Sigmoid colon (tissue), 6 donors: ENCODE measurements at regions not wholly inside any gene's neighbourhood (a gene's known extent, or its start where the extent isn't known, plus 50 kb on each side); places are given as distances from the start of the nearest gene placed in this dataset.

Source experiments
- DNase-seq: peaks from one replicate; pipeline ENCODE4 v3.0.0-alpha.2; 2019
- H3K27ac ChIP-seq, 4 donors: fragments of 200-600 bp; sonication (generic); one replicate each; pipeline ENCODE4 v1.5.1; 2016 to 2019; ENCODE audit warnings: mild to moderate bottlenecking in 1 of 4
- H3K27me3 ChIP-seq, 3 donors: fragments of 200-600 bp; sonication (generic); one replicate each; pipeline ENCODE4 v1.5.1; 2019; ENCODE audit warnings: mild to moderate bottlenecking in 1 of 3
- H3K36me3 ChIP-seq, 4 donors: fragments of 200-600 bp; sonication (generic); one replicate each; pipeline ENCODE4 v1.5.1; 2016 to 2019
- H3K4me1 ChIP-seq, 4 donors: fragments of 200-600 bp; sonication (generic); one replicate each; pipeline ENCODE4 v1.5.1; 2017 to 2019
- H3K4me3 ChIP-seq, 4 donors: fragments of 200-600 bp; sonication (generic); one replicate each; pipeline ENCODE4 v1.5.1; 2017 to 2019; ENCODE audit warnings: mild to moderate bottlenecking in 2 of 4, moderate library complexity in 1 of 4
- H3K9me3 ChIP-seq, 4 donors: fragments of 200-600 bp in 3 of 4; sonication (generic) in 3 of 4; one replicate each; pipeline versions ENCODE4 v1.5.1 to v1.6.1; 2013 to 2019
- EP300 ChIP-seq, 4 donors: sonication (generic); formaldehyde crosslinking; IDR thresholded peaks; one replicate each; pipeline ENCODE4 v1.6.1; 2017; ENCODE audit warnings: antibody characterized with exemption in 4 of 4
- POLR2A ChIP-seq, 2 donors: fragments of 450-650 bp; IDR thresholded peaks; one replicate each; pipeline ENCODE4 v1.6.1; 2016; ENCODE audit warnings: antibody characterized with exemption in 2 of 2, mild to moderate bottlenecking in 2 of 2, moderate library complexity in 2 of 2
- POLR2AphosphoS5 ChIP-seq, 4 donors: sonication (generic); formaldehyde crosslinking; IDR thresholded peaks; one replicate each; pipeline ENCODE4 v1.6.1; 2017; ENCODE audit warnings: antibody characterized with exemption in 4 of 4
- WGBS, 2 donors: extraction: QIAGEN DNeasy Blood & Tissue Kit; methylation state at CpG; one replicate each; pipeline ENCODE4 v1.1.7; 2013; 5-methylcytosine and 5-hydroxymethylcytosine counted together
- intact Hi-C: fragments of 100-400 bp; cut with DNase I; formaldehyde crosslinking; loops from one replicate; pipeline ENCODE4 v1.15.1; 2023
- TF ChIP-seq, protein P1 (sequence below), 4 experiments: fragments of 450-650 bp in 3 of 4; fragments of 200-600 bp in 1 of 4; IDR thresholded peaks; one replicate each; pipeline ENCODE4 v1.5.1; 2016 to 2019; ENCODE audit warnings: antibody characterized with exemption in 4 of 4, mild to moderate bottlenecking in 3 of 4, moderate library complexity in 2 of 4
- donor health status: healthy with polysubstance abuse.
- donor health status: healthy.

DNA sequence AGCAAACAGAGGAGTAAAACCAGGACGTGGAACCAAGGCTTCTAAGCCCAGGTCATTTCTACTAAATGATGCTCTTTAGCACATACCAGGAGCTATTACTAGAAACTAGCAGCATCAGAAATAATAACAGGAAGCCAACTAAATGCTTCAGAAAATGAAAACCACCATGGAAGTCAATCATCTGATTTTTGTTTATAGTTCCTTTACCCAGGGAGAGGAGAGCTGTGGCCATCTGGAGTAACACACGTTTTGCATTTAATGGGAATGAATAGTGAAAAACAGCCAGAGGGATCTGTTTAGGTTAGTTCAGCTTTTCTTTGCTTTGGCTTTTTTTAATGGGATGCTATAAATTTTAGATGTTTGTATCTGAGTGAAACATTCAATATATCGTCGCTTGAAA, 250.7 kb upstream of the ARHGAP20 start:
- DNase-seq, result no peak
- TF ChIP-seq POLR2A (IDR thresholded peaks at IDR 0.05), result no peak
- TF ChIP-seq, protein P1, sequence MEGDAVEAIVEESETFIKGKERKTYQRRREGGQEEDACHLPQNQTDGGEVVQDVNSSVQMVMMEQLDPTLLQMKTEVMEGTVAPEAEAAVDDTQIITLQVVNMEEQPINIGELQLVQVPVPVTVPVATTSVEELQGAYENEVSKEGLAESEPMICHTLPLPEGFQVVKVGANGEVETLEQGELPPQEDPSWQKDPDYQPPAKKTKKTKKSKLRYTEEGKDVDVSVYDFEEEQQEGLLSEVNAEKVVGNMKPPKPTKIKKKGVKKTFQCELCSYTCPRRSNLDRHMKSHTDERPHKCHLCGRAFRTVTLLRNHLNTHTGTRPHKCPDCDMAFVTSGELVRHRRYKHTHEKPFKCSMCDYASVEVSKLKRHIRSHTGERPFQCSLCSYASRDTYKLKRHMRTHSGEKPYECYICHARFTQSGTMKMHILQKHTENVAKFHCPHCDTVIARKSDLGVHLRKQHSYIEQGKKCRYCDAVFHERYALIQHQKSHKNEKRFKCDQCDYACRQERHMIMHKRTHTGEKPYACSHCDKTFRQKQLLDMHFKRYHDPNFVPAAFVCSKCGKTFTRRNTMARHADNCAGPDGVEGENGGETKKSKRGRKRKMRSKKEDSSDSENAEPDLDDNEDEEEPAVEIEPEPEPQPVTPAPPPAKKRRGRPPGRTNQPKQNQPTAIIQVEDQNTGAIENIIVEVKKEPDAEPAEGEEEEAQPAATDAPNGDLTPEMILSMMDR (IDR thresholded peaks at IDR 0.05), result no peak
- no peak for TF ChIP-seq EP300 (IDR thresholded peaks at IDR 0.05)
- TF ChIP-seq POLR2AphosphoS5 (IDR thresholded peaks at IDR 0.05), result no peak
- 66 to 73% methylated on average over 4 of the region's 4 CpGs for WGBS, 2 donors

DNA sequence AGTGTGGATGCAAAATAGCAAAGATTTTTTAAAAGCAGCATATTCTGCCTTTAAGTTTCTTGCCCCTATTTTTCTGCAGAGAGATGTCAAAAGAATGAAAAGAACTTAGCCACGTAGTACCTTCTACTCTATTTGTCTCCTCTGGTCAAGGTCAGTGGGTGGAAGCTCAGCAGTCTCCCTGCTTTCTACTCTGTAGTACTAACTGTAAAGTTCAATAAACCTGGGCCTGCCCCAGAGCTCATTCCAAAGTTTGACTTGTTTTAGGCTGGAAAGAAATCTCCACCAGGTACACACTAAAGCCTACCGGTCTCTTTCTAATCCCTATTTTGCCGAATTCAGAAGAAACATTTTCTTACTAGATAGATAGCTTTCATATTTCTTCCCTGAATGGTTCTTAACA, 247.9 kb upstream of the ARHGAP20 start:
- Histone ChIP-seq H3K4me1 (peaks cover 0 to 9% (median 2%) of the 10 kb centered on the region in 4 donors), H3K27me3 (no peaks in the 10 kb centered on the region), H3K27ac (no peak overlapping the region), H3K9me3 (no peaks in the 10 kb centered on the region), H3K36me3 (no peaks in the 10 kb centered on the region), H3K4me3 (no peak overlapping the region)
- 79 to 92% methylated on average over 3 of the region's 3 CpGs for WGBS, 2 donors
- no peak for TF ChIP-seq POLR2A (IDR thresholded peaks at IDR 0.05)
- TF ChIP-seq, protein P1 (IDR thresholded peaks at IDR 0.05), result no peak
- TF ChIP-seq POLR2AphosphoS5 (IDR thresholded peaks at IDR 0.05), result no peak
- no peak for TF ChIP-seq EP300 (IDR thresholded peaks at IDR 0.05)
- intact Hi-C loops, result no loop called here
- no peak for DNase-seq

More for the DNA sequence above, 250.7 kb upstream of the ARHGAP20 start:
- Histone ChIP-seq H3K9me3 (no peaks in the 10 kb centered on the region), H3K36me3 (no peaks in the 10 kb centered on the region), H3K27me3 (no peaks in the 10 kb centered on the region), H3K4me3 (no peak overlapping the region), H3K4me1 (peaks cover 0 to 9% (median 2%) of the 10 kb centered on the region in 4 donors), H3K27ac (no peak overlapping the region)
- intact Hi-C loops, result no loop called here

DNA sequence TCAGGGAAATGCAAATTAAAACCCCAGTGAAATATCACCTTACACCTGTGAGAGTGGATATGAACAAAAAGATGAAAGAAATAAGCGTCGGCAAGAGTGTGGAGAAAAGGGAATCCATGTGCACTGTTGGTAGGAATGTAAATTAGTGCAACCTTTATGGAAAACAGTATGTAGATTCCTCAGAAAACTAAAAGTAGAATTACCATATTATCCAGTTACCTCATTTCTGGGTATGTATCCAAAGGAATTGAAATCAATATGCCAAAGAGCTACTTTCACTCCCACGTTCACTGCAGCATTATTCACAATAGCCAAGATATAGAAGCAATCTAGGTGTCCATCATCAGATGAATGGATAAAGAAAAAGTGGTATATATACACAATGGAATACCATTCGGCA, 246.0 kb upstream of the ARHGAP20 start:
- WGBS, 2 donors, result 94 to 96% methylated on average over 4 of the region's 4 CpGs
- DNase-seq, result no peak
- H3K4me3 ChIP-seq, result no peak overlapping the region
- H3K27me3 ChIP-seq, result no peaks in the 10 kb centered on the region
- TF ChIP-seq EP300 (IDR thresholded peaks at IDR 0.05) (no peak), POLR2A (IDR thresholded peaks at IDR 0.05) (no peak), POLR2AphosphoS5 (IDR thresholded peaks at IDR 0.05) (no peak)
- TF ChIP-seq, protein P1 (IDR thresholded peaks at IDR 0.05), result no peak
- no peaks in the 10 kb centered on the region for H3K9me3 ChIP-seq
- no peak overlapping the region for H3K27ac ChIP-seq
- intact Hi-C loops, result no loop called here
- H3K36me3 ChIP-seq, result no peaks in the 10 kb centered on the region
- H3K4me1 ChIP-seq, result peaks cover 0 to 9% (median 1%) of the 10 kb centered on the region in 4 donors

DNA sequence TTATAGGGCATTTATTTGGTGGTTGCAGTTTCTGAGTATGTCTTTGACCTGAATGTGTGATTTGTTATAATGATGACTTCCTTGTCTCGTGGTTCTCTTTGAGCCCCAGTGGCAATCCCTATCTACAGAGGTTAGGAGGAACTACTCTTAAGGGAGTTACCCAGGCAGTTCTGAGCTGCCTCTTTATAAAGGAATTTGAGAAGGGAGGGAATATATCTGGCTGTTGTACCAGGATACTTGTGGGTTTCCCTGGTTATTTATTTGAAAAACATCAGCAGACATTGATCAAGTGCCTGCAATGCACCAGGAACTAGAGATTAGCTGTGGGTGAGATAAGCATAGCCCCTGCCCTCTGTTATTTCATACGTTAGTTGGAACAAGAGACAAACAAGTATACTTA, 243.5 kb upstream of the ARHGAP20 start:
- no peak for DNase-seq
- 50 to 73% methylated on average over 2 of the region's 2 CpGs for WGBS, 2 donors
- no peaks in the 10 kb centered on the region for H3K36me3 ChIP-seq
- intact Hi-C loops, result no loop called here
- no peaks in the 10 kb centered on the region for H3K27me3 ChIP-seq
- no peak overlapping the region for H3K27ac ChIP-seq
- H3K9me3 ChIP-seq, result no peaks in the 10 kb centered on the region
- no peak for TF ChIP-seq POLR2A (IDR thresholded peaks at IDR 0.05)
- TF ChIP-seq EP300 (IDR thresholded peaks at IDR 0.05), result no peak
- TF ChIP-seq POLR2AphosphoS5 (IDR thresholded peaks at IDR 0.05), result no peak
- TF ChIP-seq, protein P1 (IDR thresholded peaks at IDR 0.05), result no peak
- no peaks in the 10 kb centered on the region for H3K4me1 ChIP-seq
- H3K4me3 ChIP-seq, result no peak overlapping the region

DNA sequence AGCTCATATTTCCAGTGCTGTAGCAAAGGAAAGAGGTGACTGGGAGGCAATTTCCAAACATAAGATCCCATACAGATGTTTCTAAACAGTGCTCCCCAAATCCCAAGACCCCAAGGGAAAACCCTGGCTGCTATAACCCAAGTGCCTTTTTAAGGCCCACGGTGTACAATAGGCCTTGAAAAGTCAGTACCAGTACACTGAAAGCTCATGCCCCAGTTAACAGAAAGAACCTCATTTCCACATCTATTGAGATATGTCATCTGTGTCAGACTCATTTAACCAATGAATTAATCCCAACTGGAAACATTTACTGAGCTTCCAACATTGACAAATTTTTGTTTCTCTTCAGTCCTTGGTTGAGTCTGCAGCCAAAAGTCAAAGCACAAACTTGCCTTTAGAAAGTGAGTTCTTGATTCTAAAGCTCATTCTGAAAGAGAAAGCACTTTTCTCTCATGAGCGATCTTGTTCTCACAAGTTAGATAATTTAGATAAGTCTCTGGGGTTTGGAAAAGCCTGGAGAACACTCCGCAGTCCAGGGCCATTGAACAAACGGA, 239.8 kb upstream of the ARHGAP20 start:
- DNase-seq, result no peak
- no peak for TF ChIP-seq POLR2AphosphoS5 (IDR thresholded peaks at IDR 0.05)
- TF ChIP-seq EP300 (IDR thresholded peaks at IDR 0.05), result no peak
- TF ChIP-seq, protein P1 (IDR thresholded peaks at IDR 0.05), result no peak
- TF ChIP-seq POLR2A (IDR thresholded peaks at IDR 0.05), result no peak
- Histone ChIP-seq H3K27me3 (no peaks in the 10 kb centered on the region), H3K36me3 (no peaks in the 10 kb centered on the region), H3K4me1 (no peaks in the 10 kb centered on the region), H3K27ac (peak overlapping the region in 2 of 4 donors; percentile 25 to 60), H3K4me3 (no peak overlapping the region), H3K9me3 (no peaks in the 10 kb centered on the region)
- WGBS, 2 donors, result 80 to 88% methylated on average over 4 of the region's 4 CpGs
- intact Hi-C loops, result no loop called here
